DND-41 (cell line): ENCODE measurements at regions not wholly inside any gene's neighbourhood (a gene's known extent, or its start where the extent isn't known, plus 50 kb on each side); places are given as distances from the start of the nearest gene placed in this dataset.

Source experiments
- ATAC-seq: fragments of 200-7000 bp; cut with Tn5 transposase; 3 replicates; pipeline ENCODE4 v1.9.1; 2021; ENCODE audit warnings: low read depth; ENCODE audit not compliant: insufficient read depth
- DNase-seq: peaks from one replicate; pipeline ENCODE4 v3.0.0-alpha.2; 2020
- H2AFZ ChIP-seq: 2 replicates; pipeline ENCODE4 v1.6.0; 2012; ENCODE audit warnings: low read depth, low read length
- H3K27ac ChIP-seq: 2 replicates; pipeline ENCODE4 v1.5.1; 2012; ENCODE audit warnings: low read length, inconsistent platforms
- H3K27me3 ChIP-seq: fragments of 200-600 bp; sonication (generic); 2 replicates; pipeline ENCODE4 v1.6.0; 2012; ENCODE audit warnings: low read length, mild to moderate bottlenecking, inconsistent platforms; ENCODE audit not compliant: insufficient read depth, poor library complexity
- H3K36me3 ChIP-seq: 2 replicates; pipeline ENCODE4 v1.5.1; 2012; ENCODE audit warnings: low read length, inconsistent platforms; ENCODE audit not compliant: insufficient read depth
- H3K4me1 ChIP-seq: 2 replicates; pipeline ENCODE4 v1.5.1; 2012; ENCODE audit warnings: mild to moderate bottlenecking, low read length; ENCODE audit not compliant: insufficient read depth
- H3K4me2 ChIP-seq: 2 replicates; pipeline ENCODE4 v1.6.0; 2012; ENCODE audit warnings: mild to moderate bottlenecking, moderate library complexity, low read length, inconsistent platforms; ENCODE audit not compliant: insufficient read depth
- H3K4me3 ChIP-seq, 2 experiments: fragments of 200-600 bp in 1 of 2; shearing (Covaris generic) in 1 of 2; 2 replicates each; pipeline ENCODE4 v1.5.1; 2012 to 2016; ENCODE audit warnings: inconsistent platforms in 2 of 2, low read length in 2 of 2, mild to moderate bottlenecking in 2 of 2, low read depth in 1 of 2, moderate library complexity in 1 of 2
- H3K79me2 ChIP-seq: 2 replicates; pipeline ENCODE4 v1.6.0; 2012; ENCODE audit warnings: low read length, inconsistent platforms; ENCODE audit not compliant: insufficient read depth
- H3K9ac ChIP-seq: 2 replicates; pipeline ENCODE4 v1.6.0; 2012; ENCODE audit warnings: low read depth, mild to moderate bottlenecking, inconsistent platforms, low read length, moderate library complexity
- H3K9me3 ChIP-seq: 2 replicates; pipeline ENCODE4 v1.5.1; 2012; ENCODE audit warnings: low read length, moderate library complexity, mild to moderate bottlenecking, inconsistent platforms; ENCODE audit not compliant: insufficient read depth, severe bottlenecking
- H4K20me1 ChIP-seq: 2 replicates; pipeline ENCODE4 v1.6.0; 2012; ENCODE audit warnings: low read length; ENCODE audit not compliant: insufficient read depth
- EZH2 ChIP-seq: IDR thresholded peaks from 3 replicates; pipeline ENCODE4 v1.6.1; 2012; ENCODE audit warnings: borderline replicate concordance, low read depth, mild to moderate bottlenecking, moderate library complexity, low read length, inconsistent platforms; ENCODE audit not compliant: severe bottlenecking
- TF ChIP-seq, protein P1 (sequence below): IDR thresholded peaks from 2 replicates; pipeline ENCODE4 v1.5.1; 2012; ENCODE audit warnings: borderline replicate concordance, low read length, moderate library complexity, mild to moderate bottlenecking; ENCODE audit not compliant: poor library complexity, severe bottlenecking; ENCODE audit errors: extremely low read depth

DNA sequence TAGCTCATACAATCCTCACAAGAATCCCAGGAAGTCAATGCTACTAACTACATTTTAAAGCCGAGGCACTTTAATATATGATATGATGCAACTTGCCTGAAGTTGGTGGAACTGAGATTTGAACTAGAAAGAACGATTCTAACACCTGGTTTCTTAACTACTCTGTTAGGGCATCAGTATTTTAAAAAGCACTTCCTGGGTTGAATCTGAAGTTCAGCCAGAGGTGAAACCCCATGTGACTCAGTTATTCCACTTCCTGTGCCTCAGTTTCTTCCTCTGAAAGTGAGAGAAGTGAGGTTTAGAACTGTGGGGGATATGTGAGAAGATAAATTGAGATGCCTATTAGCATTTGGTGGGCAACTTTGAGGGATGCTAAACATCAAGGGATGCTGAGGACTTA, 129.4 kb upstream of the ANKFN1 start:
- Histone ChIP-seq H2AFZ (no peak overlapping the region), H3K36me3 (no peaks in the 10 kb centered on the region), H3K79me2 (no peaks in the 10 kb centered on the region), H3K9ac (no peak overlapping the region), H3K4me1 (no peaks in the 10 kb centered on the region), H3K9me3 (no peaks in the 10 kb centered on the region), H3K4me3 (no peak overlapping the region), H4K20me1 (no peaks in the 10 kb centered on the region), H3K4me2 (no peak overlapping the region), H3K27ac (no peak overlapping the region), H3K27me3 (no peaks in the 10 kb centered on the region)
- TF ChIP-seq EZH2: no peak
- TF ChIP-seq, protein P1, sequence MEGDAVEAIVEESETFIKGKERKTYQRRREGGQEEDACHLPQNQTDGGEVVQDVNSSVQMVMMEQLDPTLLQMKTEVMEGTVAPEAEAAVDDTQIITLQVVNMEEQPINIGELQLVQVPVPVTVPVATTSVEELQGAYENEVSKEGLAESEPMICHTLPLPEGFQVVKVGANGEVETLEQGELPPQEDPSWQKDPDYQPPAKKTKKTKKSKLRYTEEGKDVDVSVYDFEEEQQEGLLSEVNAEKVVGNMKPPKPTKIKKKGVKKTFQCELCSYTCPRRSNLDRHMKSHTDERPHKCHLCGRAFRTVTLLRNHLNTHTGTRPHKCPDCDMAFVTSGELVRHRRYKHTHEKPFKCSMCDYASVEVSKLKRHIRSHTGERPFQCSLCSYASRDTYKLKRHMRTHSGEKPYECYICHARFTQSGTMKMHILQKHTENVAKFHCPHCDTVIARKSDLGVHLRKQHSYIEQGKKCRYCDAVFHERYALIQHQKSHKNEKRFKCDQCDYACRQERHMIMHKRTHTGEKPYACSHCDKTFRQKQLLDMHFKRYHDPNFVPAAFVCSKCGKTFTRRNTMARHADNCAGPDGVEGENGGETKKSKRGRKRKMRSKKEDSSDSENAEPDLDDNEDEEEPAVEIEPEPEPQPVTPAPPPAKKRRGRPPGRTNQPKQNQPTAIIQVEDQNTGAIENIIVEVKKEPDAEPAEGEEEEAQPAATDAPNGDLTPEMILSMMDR: no peak
- ATAC-seq (no peak), DNase-seq (no peak)

DNA sequence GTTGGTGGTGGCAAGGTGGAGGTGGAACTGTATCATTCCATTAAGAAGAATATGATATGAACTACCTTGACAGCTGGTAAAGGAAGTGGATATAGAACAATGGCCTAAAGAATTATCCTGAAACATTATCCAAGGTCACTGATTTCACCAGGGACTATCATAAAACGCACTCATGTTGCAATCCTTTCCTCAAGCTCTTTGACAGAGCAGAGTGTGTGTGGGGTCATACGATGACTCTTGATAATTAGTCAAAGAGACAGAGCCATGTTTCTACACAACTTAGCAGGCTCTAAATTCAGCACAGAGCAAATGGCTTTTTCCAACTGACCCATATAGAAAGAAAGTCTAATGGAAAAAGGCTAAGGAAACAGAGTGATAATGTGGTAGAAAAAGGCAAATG, 126.4 kb upstream of the ANKFN1 start:
- H3K4me2 ChIP-seq: no peak overlapping the region
- TF ChIP-seq, protein P1: no peak
- no peak for TF ChIP-seq EZH2
- H3K27ac ChIP-seq: no peak overlapping the region
- no peaks in the 10 kb centered on the region for H4K20me1 ChIP-seq
- DNase-seq (no peak), ATAC-seq (no peak)
- H3K79me2 ChIP-seq: no peaks in the 10 kb centered on the region
- no peak overlapping the region for H3K4me3 ChIP-seq
- no peaks in the 10 kb centered on the region for H3K9me3 ChIP-seq
- no peak overlapping the region for H3K9ac ChIP-seq
- H3K36me3 ChIP-seq: no peaks in the 10 kb centered on the region
- H3K27me3 ChIP-seq: no peaks in the 10 kb centered on the region
- H3K4me1 ChIP-seq: no peaks in the 10 kb centered on the region
- no peak overlapping the region for H2AFZ ChIP-seq

DNA sequence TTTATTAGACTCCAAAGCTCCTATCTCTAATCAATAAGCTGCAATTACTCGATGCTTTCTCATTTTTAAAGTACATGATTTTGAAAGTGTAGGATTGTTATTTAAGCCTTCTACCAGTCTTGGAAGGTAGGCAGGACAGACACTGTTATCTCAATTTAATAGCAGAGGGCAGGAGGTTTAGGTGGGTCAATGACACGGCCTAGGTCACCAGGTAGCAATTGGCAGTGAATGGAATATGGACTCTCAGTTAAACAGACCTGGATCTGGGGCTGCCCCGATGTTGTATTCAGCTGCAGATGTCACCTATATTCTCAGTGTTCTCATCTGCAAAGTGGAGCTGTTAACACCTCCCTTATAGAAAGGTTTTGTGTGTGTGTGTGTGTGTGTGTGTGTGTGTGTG, 124.4 kb upstream of the ANKFN1 start:
- no peaks in the 10 kb centered on the region for H3K36me3 ChIP-seq
- no peaks in the 10 kb centered on the region for H3K27me3 ChIP-seq
- no peaks in the 10 kb centered on the region for H4K20me1 ChIP-seq
- ATAC-seq (no peak), DNase-seq (no peak)
- H3K27ac ChIP-seq: no peak overlapping the region
- H3K79me2 ChIP-seq: no peaks in the 10 kb centered on the region
- TF ChIP-seq, protein P1: no peak
- no peak for TF ChIP-seq EZH2
- H3K4me2 ChIP-seq: no peak overlapping the region
- H3K9me3 ChIP-seq: no peaks in the 10 kb centered on the region
- H3K4me1 ChIP-seq: no peaks in the 10 kb centered on the region
- H2AFZ ChIP-seq: no peak overlapping the region
- H3K4me3 ChIP-seq: no peak overlapping the region
- H3K9ac ChIP-seq: no peak overlapping the region
